ENCODE measurements at regions not wholly inside any gene's neighbourhood (a gene's known extent, or its start where the extent isn't known, plus 50 kb on each side); places are given as distances from the start of the nearest gene placed in this dataset.
A peak's percentile ranks its signal among the peaks of the same experiment; 100 is the strongest.

GRCh38 chr7:17041324-17041723 is 159.5 kb upstream of the AGR3 start:
- Mint-ChIP-seq H3K27ac (ENCODE audit: low read depth, unreplicated experiment) (peak overlapping the region; percentile 61), H3K4me3 (ENCODE audit: unreplicated experiment) (no peak overlapping the region), H3K4me1 (ENCODE audit: insufficient read depth, unreplicated experiment) (peaks cover 27% of the 10 kb centered on the region), H3K36me3 (ENCODE audit: insufficient read depth, unreplicated experiment) (peaks cover 6% of the 10 kb centered on the region), H3K9me3 (ENCODE audit: unreplicated experiment) (no peaks in the 10 kb centered on the region), H3K27me3 (ENCODE audit: insufficient read depth, unreplicated experiment) (no peaks in the 10 kb centered on the region)
- intact Hi-C loops (cut with micrococcal nuclease) = loop anchor here (5.0 kb wide), 1 partner anchor 56 kb away; no protein-coding TSS in a partner anchor
- TF ChIP-seq CTCF (IDR thresholded peaks at IDR 0.05; ENCODE audit: unreplicated experiment) = no peak
- DNase-seq (ENCODE audit: unreplicated experiment) = peak; percentile 73
- ChIA-PET POLR2A (no interaction called here), CTCF (no interaction called here)
- BruUV-seq (replicated peaks) = no TSS peak

- ChIA-PET POLR2A (interaction anchor here (1.2 to 1.6 kb wide), 2 partner anchors 10 to 53 kb away, joined by 5 read pairs; no protein-coding TSS in a partner anchor), CTCF (no interaction called here)
- no TSS peak for BruUV-seq (replicated peaks)
- no peak for TF ChIP-seq CTCF (IDR thresholded peaks at IDR 0.05; ENCODE audit: unreplicated experiment)
- no peak overlapping the region for H3K27ac Mint-ChIP-seq (ENCODE audit: low read depth, unreplicated experiment)
- no peak for DNase-seq (ENCODE audit: unreplicated experiment)
- intact Hi-C loops (cut with micrococcal nuclease) = loop anchor here (5.0 kb wide), 1 partner anchor 55 kb away; no protein-coding TSS in a partner anchor
- H3K9me3 Mint-ChIP-seq (ENCODE audit: unreplicated experiment) = no peaks in the 10 kb centered on the region
- H3K4me1 Mint-ChIP-seq (ENCODE audit: insufficient read depth, unreplicated experiment) = peaks cover 27% of the 10 kb centered on the region
- H3K4me3 Mint-ChIP-seq (ENCODE audit: unreplicated experiment) = no peak overlapping the region
- peaks cover 6% of the 10 kb centered on the region for H3K36me3 Mint-ChIP-seq (ENCODE audit: insufficient read depth, unreplicated experiment)
- no peaks in the 10 kb centered on the region for H3K27me3 Mint-ChIP-seq (ENCODE audit: insufficient read depth, unreplicated experiment)
Observed at GRCh38 chr7:17042211-17042610, 160.4 kb upstream of the AGR3 start.

- ChIA-PET CTCF (no interaction called here), POLR2A (interaction anchor here (0.6 to 1.6 kb wide), 4 partner anchors 11 to 215 kb away, joined by 3 to 5 read pairs (median 4); no protein-coding TSS in a partner anchor)
- intact Hi-C loops (cut with micrococcal nuclease) = loop anchor here (5.0 kb wide), 1 partner anchor 54 kb away; no protein-coding TSS in a partner anchor
- BruUV-seq (replicated peaks) = no TSS peak
- Mint-ChIP-seq H3K4me1 (ENCODE audit: insufficient read depth, unreplicated experiment) (peaks cover 27% of the 10 kb centered on the region), H3K27ac (ENCODE audit: low read depth, unreplicated experiment) (no peak overlapping the region), H3K9me3 (ENCODE audit: unreplicated experiment) (no peaks in the 10 kb centered on the region), H3K36me3 (ENCODE audit: insufficient read depth, unreplicated experiment) (peaks cover 6% of the 10 kb centered on the region), H3K4me3 (ENCODE audit: unreplicated experiment) (no peak overlapping the region), H3K27me3 (ENCODE audit: insufficient read depth, unreplicated experiment) (no peaks in the 10 kb centered on the region)
- TF ChIP-seq CTCF (IDR thresholded peaks at IDR 0.05; ENCODE audit: unreplicated experiment) = no peak
- peak; percentile 13 for DNase-seq (ENCODE audit: unreplicated experiment)
Observed at GRCh38 chr7:17043012-17043877, 161.5 kb upstream of the AGR3 start.

- intact Hi-C loops (cut with micrococcal nuclease) = loop anchor here (5.0 kb wide), 1 partner anchor 53 kb away; no protein-coding TSS in a partner anchor
- ChIA-PET CTCF (interaction anchor here (0.5 kb wide), 1 partner anchor 293 kb away, joined by 3 read pairs; no protein-coding TSS in a partner anchor), POLR2A (interaction anchor here (0.6 to 1.3 kb wide), 2 partner anchors 32 to 598 kb away, joined by 3 to 4 read pairs; no protein-coding TSS in a partner anchor)
- no peak for TF ChIP-seq CTCF (IDR thresholded peaks at IDR 0.05; ENCODE audit: unreplicated experiment)
- DNase-seq (ENCODE audit: unreplicated experiment) = no peak
- Mint-ChIP-seq H3K27ac (ENCODE audit: low read depth, unreplicated experiment) (no peak overlapping the region), H3K36me3 (ENCODE audit: insufficient read depth, unreplicated experiment) (peaks cover 6% of the 10 kb centered on the region), H3K27me3 (ENCODE audit: insufficient read depth, unreplicated experiment) (no peaks in the 10 kb centered on the region), H3K9me3 (ENCODE audit: unreplicated experiment) (no peaks in the 10 kb centered on the region), H3K4me3 (ENCODE audit: unreplicated experiment) (no peak overlapping the region), H3K4me1 (ENCODE audit: insufficient read depth, unreplicated experiment) (peaks cover 27% of the 10 kb centered on the region)
- BruUV-seq (replicated peaks) = no TSS peak
Observed at GRCh38 chr7:17044396-17044795, 162.6 kb upstream of the AGR3 start.
